ENCODE measurements at regions not wholly inside any gene's neighbourhood (a gene's known extent, or its start where the extent isn't known, plus 50 kb on each side); places are given as distances from the start of the nearest gene placed in this dataset.

GRCh38 chr9:85420750-85421149 is 321.0 kb downstream of the AGTPBP1 start:
- TF ChIP-seq EZH2 (IDR thresholded peaks at IDR 0.05; ENCODE audit: borderline replicate concordance, low read length), result no peak
- TF ChIP-seq, protein P1, sequence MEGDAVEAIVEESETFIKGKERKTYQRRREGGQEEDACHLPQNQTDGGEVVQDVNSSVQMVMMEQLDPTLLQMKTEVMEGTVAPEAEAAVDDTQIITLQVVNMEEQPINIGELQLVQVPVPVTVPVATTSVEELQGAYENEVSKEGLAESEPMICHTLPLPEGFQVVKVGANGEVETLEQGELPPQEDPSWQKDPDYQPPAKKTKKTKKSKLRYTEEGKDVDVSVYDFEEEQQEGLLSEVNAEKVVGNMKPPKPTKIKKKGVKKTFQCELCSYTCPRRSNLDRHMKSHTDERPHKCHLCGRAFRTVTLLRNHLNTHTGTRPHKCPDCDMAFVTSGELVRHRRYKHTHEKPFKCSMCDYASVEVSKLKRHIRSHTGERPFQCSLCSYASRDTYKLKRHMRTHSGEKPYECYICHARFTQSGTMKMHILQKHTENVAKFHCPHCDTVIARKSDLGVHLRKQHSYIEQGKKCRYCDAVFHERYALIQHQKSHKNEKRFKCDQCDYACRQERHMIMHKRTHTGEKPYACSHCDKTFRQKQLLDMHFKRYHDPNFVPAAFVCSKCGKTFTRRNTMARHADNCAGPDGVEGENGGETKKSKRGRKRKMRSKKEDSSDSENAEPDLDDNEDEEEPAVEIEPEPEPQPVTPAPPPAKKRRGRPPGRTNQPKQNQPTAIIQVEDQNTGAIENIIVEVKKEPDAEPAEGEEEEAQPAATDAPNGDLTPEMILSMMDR (IDR thresholded peaks at IDR 0.05; ENCODE audit: low read length), result no peak
